Suprapubic skin (tissue), 4 donors: ENCODE measurements at regions not wholly inside any gene's neighbourhood (a gene's known extent, or its start where the extent isn't known, plus 50 kb on each side); places are given as distances from the start of the nearest gene placed in this dataset.

Experiments
- DNase-seq, 2 donors: peaks; one replicate each; pipeline ENCODE4 v3.0.0-alpha.2; 2019; ENCODE audit warnings: low spot score in 2 of 2
- H3K27ac ChIP-seq: fragments of 200-600 bp; sonication (generic); one replicate; pipeline ENCODE4 v1.5.1; 2019
- H3K27me3 ChIP-seq: fragments of 200-600 bp; sonication (generic); one replicate; pipeline ENCODE4 v1.5.1; 2019
- H3K36me3 ChIP-seq: fragments of 200-600 bp; sonication (generic); one replicate; pipeline ENCODE4 v1.5.1; 2019
- H3K4me1 ChIP-seq: fragments of 200-600 bp; sonication (generic); one replicate; pipeline ENCODE4 v1.5.1; 2019
- H3K4me3 ChIP-seq: fragments of 200-600 bp; sonication (generic); one replicate; pipeline ENCODE4 v1.5.1; 2019; ENCODE audit warnings: mild to moderate bottlenecking
- H3K9me3 ChIP-seq: fragments of 200-600 bp; sonication (generic); one replicate; pipeline ENCODE4 v1.5.1; 2019
- CTCF ChIP-seq, 2 donors: fragments of 200-600 bp in 1 of 2; fragments of 450-650 bp in 1 of 2; sonication (generic) in 1 of 2; IDR thresholded peaks; one replicate each; pipeline ENCODE4 v1.5.1; 2016 to 2019; ENCODE audit warnings: antibody characterized with exemption in 2 of 2, mild to moderate bottlenecking in 1 of 2, moderate library complexity in 1 of 2
- EP300 ChIP-seq: sonication (generic); formaldehyde crosslinking; IDR thresholded peaks from one replicate; pipeline ENCODE4 v1.6.1; 2017; ENCODE audit warnings: antibody characterized with exemption
- POLR2A ChIP-seq, 2 donors: fragments of 450-650 bp; IDR thresholded peaks; one replicate each; pipeline ENCODE4 v1.6.1; 2017; ENCODE audit warnings: antibody characterized with exemption in 2 of 2, mild to moderate bottlenecking in 2 of 2, moderate library complexity in 2 of 2
- POLR2AphosphoS5 ChIP-seq, 3 donors: sonication (generic); formaldehyde crosslinking; IDR thresholded peaks; one replicate each; pipeline ENCODE4 v1.6.1; 2017; ENCODE audit warnings: antibody characterized with exemption in 3 of 3
- WGBS: methylation state at CpG from one replicate; pipeline ENCODE4 v1.1.5; 2018; 5-methylcytosine and 5-hydroxymethylcytosine counted together

- DNase-seq: no peak
- Histone ChIP-seq H3K9me3 (no peaks in the 10 kb centered on the region), H3K27me3 (no peaks in the 10 kb centered on the region), H3K4me1 (no peaks in the 10 kb centered on the region), H3K4me3 (no peak overlapping the region), H3K27ac (no peak overlapping the region), H3K36me3 (no peaks in the 10 kb centered on the region)
- no peak for TF ChIP-seq POLR2AphosphoS5 (IDR thresholded peaks at IDR 0.05)
- TF ChIP-seq EP300: no peak
- TF ChIP-seq CTCF (IDR thresholded peaks at IDR 0.05): no peak
- no peak for TF ChIP-seq POLR2A (IDR thresholded peaks at IDR 0.05)
- 78% methylated on average over 3 of the region's 3 CpGs for WGBS
Observed at GRCh38 chr18:64872710-64873458, 724.0 kb upstream of the LINC00305 start.

DNA sequence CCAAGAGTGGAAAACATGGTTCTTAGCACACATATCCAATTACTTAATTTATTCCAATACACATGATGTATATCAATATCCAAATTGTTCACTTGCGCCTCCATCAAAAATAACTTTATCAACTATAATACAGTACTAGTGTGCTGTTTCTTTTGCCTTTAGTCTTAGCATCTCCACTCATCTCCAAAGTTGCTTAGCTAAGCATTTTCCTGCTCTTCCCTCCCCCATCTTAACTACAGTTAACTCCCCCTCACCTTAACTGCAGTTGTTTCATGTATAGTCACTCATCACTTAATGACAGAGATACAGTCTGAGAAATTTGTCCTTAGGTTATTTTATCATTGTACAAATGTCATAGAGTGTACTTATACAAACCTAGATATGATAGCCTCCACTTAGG lies 705.2 kb upstream of the LINC00305 start:
- DNase-seq: no peak
- 94% methylated on average over 1 of the region's 1 CpG for WGBS
- H3K4me3 ChIP-seq: no peak overlapping the region
- no peaks in the 10 kb centered on the region for H3K4me1 ChIP-seq
- TF ChIP-seq EP300 (no peak), POLR2A (IDR thresholded peaks at IDR 0.05) (no peak), CTCF (IDR thresholded peaks at IDR 0.05) (no peak), POLR2AphosphoS5 (IDR thresholded peaks at IDR 0.05) (no peak)
- H3K27me3 ChIP-seq: no peaks in the 10 kb centered on the region
- H3K36me3 ChIP-seq: no peaks in the 10 kb centered on the region
- H3K27ac ChIP-seq: no peak overlapping the region
- no peaks in the 10 kb centered on the region for H3K9me3 ChIP-seq

GRCh38 chr18:64852281-64852680 lies 703.4 kb upstream of the LINC00305 start:
- Histone ChIP-seq H3K4me1 (no peaks in the 10 kb centered on the region), H3K9me3 (no peaks in the 10 kb centered on the region), H3K27ac (no peak overlapping the region), H3K27me3 (no peaks in the 10 kb centered on the region), H3K4me3 (no peak overlapping the region), H3K36me3 (no peaks in the 10 kb centered on the region)
- DNase-seq: no peak
- TF ChIP-seq EP300 (no peak), POLR2A (IDR thresholded peaks at IDR 0.05) (no peak), POLR2AphosphoS5 (IDR thresholded peaks at IDR 0.05) (no peak), CTCF (IDR thresholded peaks at IDR 0.05) (no peak)
- 57% methylated on average over 5 of the region's 5 CpGs for WGBS

DNA sequence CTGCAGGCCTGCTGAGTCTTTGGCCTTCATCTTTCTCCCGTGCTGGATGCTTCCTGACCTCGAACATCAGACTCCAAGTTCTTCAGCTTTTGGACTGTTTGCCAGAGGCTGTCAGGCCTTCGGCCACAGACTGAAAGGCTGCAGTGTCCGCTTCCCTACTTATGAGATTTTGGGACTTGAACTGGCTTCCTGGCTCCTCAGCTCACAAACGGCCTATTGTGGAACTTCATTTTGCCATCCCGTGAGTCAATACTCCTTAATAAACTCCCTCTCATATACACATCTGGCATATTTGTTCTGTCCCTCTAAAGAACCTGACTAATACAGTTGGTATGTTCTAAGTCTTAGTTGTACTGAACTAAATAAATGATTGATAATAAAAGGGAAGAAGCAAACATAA lies 702.8 kb upstream of the LINC00305 start:
- no peaks in the 10 kb centered on the region for H3K9me3 ChIP-seq
- TF ChIP-seq POLR2A (IDR thresholded peaks at IDR 0.05) (no peak), EP300 (no peak), POLR2AphosphoS5 (IDR thresholded peaks at IDR 0.05) (no peak), CTCF (IDR thresholded peaks at IDR 0.05) (no peak)
- H3K4me1 ChIP-seq: no peaks in the 10 kb centered on the region
- no peaks in the 10 kb centered on the region for H3K27me3 ChIP-seq
- no peak overlapping the region for H3K4me3 ChIP-seq
- no peak overlapping the region for H3K27ac ChIP-seq
- no peaks in the 10 kb centered on the region for H3K36me3 ChIP-seq
- WGBS: 73% methylated on average over 6 of the region's 6 CpGs
- DNase-seq: no peak

- TF ChIP-seq EP300 (no peak), CTCF (IDR thresholded peaks at IDR 0.05) (no peak), POLR2A (IDR thresholded peaks at IDR 0.05) (no peak)
- Histone ChIP-seq H3K4me1 (no peaks in the 10 kb centered on the region), H3K27me3 (no peaks in the 10 kb centered on the region), H3K4me3 (no peak overlapping the region), H3K9me3 (no peaks in the 10 kb centered on the region), H3K36me3 (no peaks in the 10 kb centered on the region), H3K27ac (no peak overlapping the region)
- no peak for DNase-seq
- 29% methylated on average over 1 of the region's 1 CpG for WGBS
Observed at GRCh38 chr18:64850791-64851190, 701.9 kb upstream of the LINC00305 start.
